NT2/D1 (cell line): ENCODE measurements at regions not wholly inside any gene's neighbourhood (a gene's known extent, or its start where the extent isn't known, plus 50 kb on each side); places are given as distances from the start of the nearest gene placed in this dataset.

Experiments used
- SUZ12 ChIP-seq: IDR thresholded peaks from 2 replicates; pipeline ENCODE4 v1.6.1; 2011; ENCODE audit not compliant: insufficient read length, insufficient read depth; ENCODE audit errors: extremely low read depth
- ZNF274 ChIP-seq: IDR thresholded peaks from 2 replicates; pipeline ENCODE4 v1.6.1; 2011; ENCODE audit warnings: mild to moderate bottlenecking, low read depth, low read length

DNA sequence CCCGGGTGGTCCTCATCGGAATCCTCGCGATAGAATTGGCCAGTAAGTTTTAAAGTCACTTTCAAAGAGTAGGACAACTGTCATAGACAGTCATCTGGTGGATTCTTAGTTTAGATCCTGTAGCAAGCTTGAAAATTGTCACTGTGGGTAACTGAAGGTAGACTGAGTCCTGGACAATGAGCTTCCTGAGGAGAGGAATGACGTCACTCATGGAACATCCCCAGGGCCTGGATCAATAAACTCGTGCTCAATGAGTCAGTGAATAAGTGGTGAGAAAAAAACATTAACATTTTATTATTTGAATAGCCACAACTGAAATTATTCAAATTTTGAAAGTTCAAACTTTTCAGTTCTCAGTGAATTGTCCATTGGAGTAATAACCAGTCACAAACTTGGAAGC, 101.4 kb upstream of the CXCR4 start:
- no peak for TF ChIP-seq SUZ12
- no peak for TF ChIP-seq ZNF274
